Left hindlimb (tissue), 1 donor: ENCODE measurements at regions not wholly inside any gene's neighbourhood (a gene's known extent, or its start where the extent isn't known, plus 50 kb on each side); places are given as distances from the start of the nearest gene placed in this dataset.
"Not testable (repeated sequence)": the region's sequence is repeated elsewhere in the genome, so short reads cannot be mapped to it uniquely, and the experiment has no call there.

Experiments used
- DNase-seq: peaks from one replicate; pipeline ENCODE4 v3.0.0-alpha.2; 2018

GRCh38 chr4:18171896-18172295 lies 150.3 kb upstream of the LCORL start:
- no peak for DNase-seq

GRCh38 chr4:18167831-18168230 lies 146.3 kb upstream of the LCORL start:
- DNase-seq = no peak

GRCh38 chr4:18166925-18167324 lies 145.4 kb upstream of the LCORL start:
- DNase-seq = no peak

- DNase-seq = no peak
Measured at GRCh38 chr4:18162453-18162852, 140.9 kb upstream of the LCORL start.

- DNase-seq = not testable (repeated sequence)
Measured at GRCh38 chr4:18159117-18159912, 137.8 kb upstream of the LCORL start.

- no peak for DNase-seq
Measured at GRCh38 chr4:18155067-18156041, 133.8 kb upstream of the LCORL start.

GRCh38 chr4:18138076-18138665 lies 116.6 kb upstream of the LCORL start:
- no peak for DNase-seq

GRCh38 chr4:18134111-18134510 lies 112.6 kb upstream of the LCORL start:
- DNase-seq = no peak

GRCh38 chr4:18130256-18130655 lies 108.7 kb upstream of the LCORL start:
- no peak for DNase-seq

GRCh38 chr4:18128241-18128640 lies 106.7 kb upstream of the LCORL start:
- no peak for DNase-seq

GRCh38 chr4:18127030-18127429 lies 105.5 kb upstream of the LCORL start:
- DNase-seq = no peak

GRCh38 chr4:18113710-18114331 lies 92.3 kb upstream of the LCORL start:
- DNase-seq = no peak

- DNase-seq = no peak
Measured at GRCh38 chr4:18111081-18111480, 89.5 kb upstream of the LCORL start.

- DNase-seq = no peak
Measured at GRCh38 chr4:18110099-18110498, 88.5 kb upstream of the LCORL start.

GRCh38 chr4:18109676-18110075 lies 88.1 kb upstream of the LCORL start:
- DNase-seq = no peak

GRCh38 chr4:18107848-18108528 lies 86.4 kb upstream of the LCORL start:
- DNase-seq = not testable (repeated sequence)

- no peak for DNase-seq
Measured at GRCh38 chr4:18106620-18107019, 85.1 kb upstream of the LCORL start.

GRCh38 chr4:18105030-18106011 lies 83.8 kb upstream of the LCORL start:
- DNase-seq = no peak

GRCh38 chr4:18103876-18104605 lies 82.5 kb upstream of the LCORL start:
- no peak for DNase-seq

- DNase-seq = no peak
Measured at GRCh38 chr4:18100657-18101056, 79.1 kb upstream of the LCORL start.
